ENCODE measurements at regions not wholly inside any gene's neighbourhood (a gene's known extent, or its start where the extent isn't known, plus 50 kb on each side); places are given as distances from the start of the nearest gene placed in this dataset.

GRCh38 chr21:25462517-25462971 is 144.7 kb downstream of the MRPL39 start:
- TF ChIP-seq POLR2AphosphoS5 (IDR thresholded peaks at IDR 0.05) (no peak), POLR2A (IDR thresholded peaks at IDR 0.05) (no peak)
